ENCODE measurements at regions not wholly inside any gene's neighbourhood (a gene's known extent, or its start where the extent isn't known, plus 50 kb on each side); places are given as distances from the start of the nearest gene placed in this dataset.

- no peak for DNase-seq (ENCODE audit: low spot score)
- Histone ChIP-seq H3K4me1 (ENCODE audit: insufficient read depth, low read length) (peaks cover 9% of the 10 kb centered on the region; the same call in 1 of the 2 replicates), H3K4me3 (replicated peaks in 1 of 3; ENCODE audit: insufficient read depth in 1 of 3, low read depth in 2 of 3, low read length in 3 of 3) (no peak overlapping the region), H3K27ac (ENCODE audit: extremely low read length, insufficient read depth, low read length) (no peak overlapping the region), H2AFZ (ENCODE audit: low read length) (no peak overlapping the region), H3K27me3 (ENCODE audit: control insufficient read depth in 1 of 2, insufficient read depth in 2 of 2, low read length in 2 of 2) (no peaks in the 10 kb centered on the region; a peak in 1 of 5 replicates), H3K36me3 (replicated peaks in 1 of 2; ENCODE audit: control insufficient read depth in 1 of 2, insufficient read depth in 2 of 2, low read length in 2 of 2) (no peaks in the 10 kb centered on the region), H3K9ac (ENCODE audit: insufficient read depth, low read depth, low read length) (no peak overlapping the region), H4K20me1 (ENCODE audit: insufficient read depth, low read length) (no peaks in the 10 kb centered on the region), H3K79me2 (ENCODE audit: insufficient read depth, low read length) (no peaks in the 10 kb centered on the region), H3K4me2 (ENCODE audit: low read depth, low read length) (no peak overlapping the region), H3K9me3 (ENCODE audit: low read length) (no peaks in the 10 kb centered on the region)
- BruUV-seq (replicated peaks), result no TSS peak
- CTCF ChIA-PET (ENCODE audit: low intra/inter-chr PET ratio, low total read pairs), result no interaction called here
- FAIRE-seq, result no peak
- no peak for ATAC-seq
- POLR2A ChIA-PET, result no interaction called here
- no peak for TF ChIP-seq KMT2A (CRISPR knock-in tag; IDR thresholded peaks at IDR 0.05)
- no peak for TF ChIP-seq ZBTB38 (CRISPR knock-in tag; IDR thresholded peaks at IDR 0.05)
- no peak for TF ChIP-seq KAT8 (CRISPR knock-in tag; IDR thresholded peaks at IDR 0.05)
- no peak for TF ChIP-seq AHR (CRISPR knock-in tag; IDR thresholded peaks at IDR 0.05)
- no peak for TF ChIP-seq ZNF264 (CRISPR knock-in tag; IDR thresholded peaks at IDR 0.05)
- TF ChIP-seq KDM5A (IDR thresholded peaks at IDR 0.05; ENCODE audit: borderline replicate concordance, low read length), result no peak
- TF ChIP-seq ATAD3A (CRISPR knock-in tag; IDR thresholded peaks at IDR 0.05), result no peak
- no peak for TF ChIP-seq ZNF253 (CRISPR knock-in tag; IDR thresholded peaks at IDR 0.05; ENCODE audit: borderline replicate concordance)
- TF ChIP-seq ELF1 (CRISPR knock-in tag; IDR thresholded peaks at IDR 0.05), result no peak
- TF ChIP-seq SRSF1 (optimal IDR thresholded peaks at IDR 0.05; ENCODE audit: low read depth, low read length), result no peak
- no peak for TF ChIP-seq KLF12 (CRISPR knock-in tag; IDR thresholded peaks at IDR 0.05; ENCODE audit: borderline replicate concordance)
- TF ChIP-seq SIN3A (IDR thresholded peaks at IDR 0.05; ENCODE audit: borderline replicate concordance, low read depth, low read length), result no peak
- TF ChIP-seq ZNF446 (CRISPR knock-in tag; IDR thresholded peaks at IDR 0.05), result no peak
- in situ Hi-C loops (cut with HindIII; ENCODE audit: extremely low pct_ligation_motif_present, low pct_unique_long_range_greater_than_20kb), result no loop called here
- intact Hi-C loops (cut with micrococcal nuclease; ENCODE audit: unreplicated experiment), result no loop called here
Observed at GRCh38 chr4:38273407-38273806, 313.2 kb downstream of the PTTG2 start.
